ENCODE measurements at regions not wholly inside any gene's neighbourhood (a gene's known extent, or its start where the extent isn't known, plus 50 kb on each side); places are given as distances from the start of the nearest gene placed in this dataset.

GRCh38 chr6:104413767-104414166, 446.0 kb downstream of the HACE1 start (continued):
- no peak for TF ChIP-seq NKRF (IDR thresholded peaks at IDR 0.05; ENCODE audit: borderline replicate concordance)
- no peak for TF ChIP-seq CREB3L1 (IDR thresholded peaks at IDR 0.05; ENCODE audit: borderline replicate concordance, low read depth)
- TF ChIP-seq NR4A1 (CRISPR knock-in tag; IDR thresholded peaks at IDR 0.05): no peak
- TF ChIP-seq NR4A1 (tag; IDR thresholded peaks at IDR 0.05): no peak
- TF ChIP-seq NFE2L1 (tag; IDR thresholded peaks at IDR 0.05; ENCODE audit: borderline replicate concordance, low read depth): no peak
- no peak for TF ChIP-seq ZNF830 (CRISPR knock-in tag; IDR thresholded peaks at IDR 0.05)
- no peak for TF ChIP-seq ZKSCAN1 (IDR thresholded peaks at IDR 0.05; ENCODE audit: low read depth, low read length)
- TF ChIP-seq MBD2 (IDR thresholded peaks at IDR 0.05; ENCODE audit: borderline replicate concordance, low read depth): no peak
- no peak for TF ChIP-seq BCL6 (CRISPR knock-in tag; IDR thresholded peaks at IDR 0.05)
- TF ChIP-seq TAL1 (IDR thresholded peaks at IDR 0.05): peak; percentile 63; the same call in 1 of the 2 replicates
- no peak for TF ChIP-seq E2F1 (CRISPR knock-in tag; IDR thresholded peaks at IDR 0.05)
- TF ChIP-seq NFE2 (IDR thresholded peaks at IDR 0.05; ENCODE audit: low read depth): no peak
- no peak for TF ChIP-seq FOS (IDR thresholded peaks at IDR 0.05; ENCODE audit: extremely low read depth, insufficient read length)
- TF ChIP-seq HES1 (IDR thresholded peaks at IDR 0.05; ENCODE audit: low read depth): no peak
- TF ChIP-seq L3MBTL2 (IDR thresholded peaks at IDR 0.05): no peak
- no peak for TF ChIP-seq ZFP91 (CRISPR knock-in tag; IDR thresholded peaks at IDR 0.05)
- TF ChIP-seq ARID3B (CRISPR knock-in tag; IDR thresholded peaks at IDR 0.05; ENCODE audit: borderline replicate concordance): no peak
- peak; percentile 25; the same call in 1 of the 2 replicates for TF ChIP-seq NCOR1 (IDR thresholded peaks at IDR 0.05)
- TF ChIP-seq PHB2 (IDR thresholded peaks at IDR 0.05; ENCODE audit: low read depth): no peak
- TF ChIP-seq E2F3 (CRISPR knock-in tag; IDR thresholded peaks at IDR 0.05): no peak
- TF ChIP-seq DIDO1 (tag; IDR thresholded peaks at IDR 0.05; ENCODE audit: low read depth): no peak
- peak in 1 of 2 experiments; percentile 16; a peak in 1 of 4 replicates for TF ChIP-seq TRIM24 (IDR thresholded peaks at IDR 0.05)
- no peak for TF ChIP-seq ZFP30 (CRISPR knock-in tag; IDR thresholded peaks at IDR 0.05; ENCODE audit: borderline replicate concordance)
- TF ChIP-seq ZNF316 (IDR thresholded peaks at IDR 0.05): no peak
